ENCODE measurements at regions not wholly inside any gene's neighbourhood (a gene's known extent, or its start where the extent isn't known, plus 50 kb on each side); places are given as distances from the start of the nearest gene placed in this dataset.

DNA sequence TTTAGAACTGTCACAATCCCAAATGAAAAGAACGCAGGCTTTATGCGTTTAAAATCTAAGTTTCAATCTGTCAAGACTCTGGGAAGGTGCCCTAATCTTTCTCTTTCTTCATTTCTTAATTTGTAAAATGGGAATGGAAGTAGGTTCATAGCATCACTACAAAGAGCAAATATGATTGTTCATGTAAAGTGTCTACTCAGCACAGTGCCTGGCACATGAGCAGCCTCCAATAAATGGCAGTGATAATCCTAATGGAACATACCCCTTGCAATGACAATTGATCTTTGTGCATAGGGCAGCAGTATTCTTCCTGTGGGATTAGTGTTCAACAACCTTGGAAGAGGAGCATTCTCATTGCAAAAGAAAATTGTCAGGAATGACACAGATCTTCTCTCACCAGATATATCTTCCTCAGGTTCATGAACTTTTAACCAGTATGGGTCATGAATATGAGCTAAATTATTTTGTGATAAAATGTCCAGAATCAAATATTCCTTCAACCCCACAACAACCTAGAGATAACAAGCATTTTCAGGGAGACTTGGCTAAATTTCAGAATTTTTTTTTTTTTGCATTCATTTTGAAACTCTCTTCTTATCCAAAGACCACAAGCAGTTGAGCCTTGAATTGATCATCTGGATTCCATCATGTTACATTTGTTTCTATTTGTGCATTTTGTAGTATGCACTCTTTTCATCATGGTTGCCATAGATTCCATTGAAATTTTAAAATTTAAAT, 149.1 kb downstream of the TBX18 start:
- TF ChIP-seq RAD21 (IDR thresholded peaks at IDR 0.05; ENCODE audit: low read depth): no peak
- TF ChIP-seq EP300 (IDR thresholded peaks at IDR 0.05; ENCODE audit: borderline replicate concordance): no peak
- no peak for TF ChIP-seq TAF1 (IDR thresholded peaks at IDR 0.05; ENCODE audit: low read depth)
- TF ChIP-seq, protein P1, sequence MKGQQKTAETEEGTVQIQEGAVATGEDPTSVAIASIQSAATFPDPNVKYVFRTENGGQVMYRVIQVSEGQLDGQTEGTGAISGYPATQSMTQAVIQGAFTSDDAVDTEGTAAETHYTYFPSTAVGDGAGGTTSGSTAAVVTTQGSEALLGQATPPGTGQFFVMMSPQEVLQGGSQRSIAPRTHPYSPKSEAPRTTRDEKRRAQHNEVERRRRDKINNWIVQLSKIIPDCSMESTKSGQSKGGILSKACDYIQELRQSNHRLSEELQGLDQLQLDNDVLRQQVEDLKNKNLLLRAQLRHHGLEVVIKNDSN (IDR thresholded peaks at IDR 0.05): no peak
- TF ChIP-seq, protein P2, sequence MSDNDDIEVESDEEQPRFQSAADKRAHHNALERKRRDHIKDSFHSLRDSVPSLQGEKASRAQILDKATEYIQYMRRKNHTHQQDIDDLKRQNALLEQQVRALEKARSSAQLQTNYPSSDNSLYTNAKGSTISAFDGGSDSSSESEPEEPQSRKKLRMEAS (IDR thresholded peaks at IDR 0.05): no peak
- TF ChIP-seq, protein P3, sequence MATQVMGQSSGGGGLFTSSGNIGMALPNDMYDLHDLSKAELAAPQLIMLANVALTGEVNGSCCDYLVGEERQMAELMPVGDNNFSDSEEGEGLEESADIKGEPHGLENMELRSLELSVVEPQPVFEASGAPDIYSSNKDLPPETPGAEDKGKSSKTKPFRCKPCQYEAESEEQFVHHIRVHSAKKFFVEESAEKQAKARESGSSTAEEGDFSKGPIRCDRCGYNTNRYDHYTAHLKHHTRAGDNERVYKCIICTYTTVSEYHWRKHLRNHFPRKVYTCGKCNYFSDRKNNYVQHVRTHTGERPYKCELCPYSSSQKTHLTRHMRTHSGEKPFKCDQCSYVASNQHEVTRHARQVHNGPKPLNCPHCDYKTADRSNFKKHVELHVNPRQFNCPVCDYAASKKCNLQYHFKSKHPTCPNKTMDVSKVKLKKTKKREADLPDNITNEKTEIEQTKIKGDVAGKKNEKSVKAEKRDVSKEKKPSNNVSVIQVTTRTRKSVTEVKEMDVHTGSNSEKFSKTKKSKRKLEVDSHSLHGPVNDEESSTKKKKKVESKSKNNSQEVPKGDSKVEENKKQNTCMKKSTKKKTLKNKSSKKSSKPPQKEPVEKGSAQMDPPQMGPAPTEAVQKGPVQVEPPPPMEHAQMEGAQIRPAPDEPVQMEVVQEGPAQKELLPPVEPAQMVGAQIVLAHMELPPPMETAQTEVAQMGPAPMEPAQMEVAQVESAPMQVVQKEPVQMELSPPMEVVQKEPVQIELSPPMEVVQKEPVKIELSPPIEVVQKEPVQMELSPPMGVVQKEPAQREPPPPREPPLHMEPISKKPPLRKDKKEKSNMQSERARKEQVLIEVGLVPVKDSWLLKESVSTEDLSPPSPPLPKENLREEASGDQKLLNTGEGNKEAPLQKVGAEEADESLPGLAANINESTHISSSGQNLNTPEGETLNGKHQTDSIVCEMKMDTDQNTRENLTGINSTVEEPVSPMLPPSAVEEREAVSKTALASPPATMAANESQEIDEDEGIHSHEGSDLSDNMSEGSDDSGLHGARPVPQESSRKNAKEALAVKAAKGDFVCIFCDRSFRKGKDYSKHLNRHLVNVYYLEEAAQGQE (IDR thresholded peaks at IDR 0.05; ENCODE audit: low read depth): no peak
- no peak for TF ChIP-seq YY1 (IDR thresholded peaks at IDR 0.05; ENCODE audit: low read depth)
- no peak for TF ChIP-seq FOXM1 (IDR thresholded peaks at IDR 0.05; ENCODE audit: borderline replicate concordance, low read depth)
